22Rv1 (cell line): ENCODE measurements at regions not wholly inside any gene's neighbourhood (a gene's known extent, or its start where the extent isn't known, plus 50 kb on each side); places are given as distances from the start of the nearest gene placed in this dataset.

Experiments
- CTCF ChIP-seq: fragments of 450-650 bp; IDR thresholded peaks from 2 replicates; pipeline ENCODE4 v1.5.1; 2017; ENCODE audit warnings: mild to moderate bottlenecking
- ZFX ChIP-seq: fragments of 450-650 bp; IDR thresholded peaks from 2 replicates; pipeline ENCODE4 v1.6.1; 2017; ENCODE audit warnings: antibody characterized with exemption, borderline replicate concordance

DNA sequence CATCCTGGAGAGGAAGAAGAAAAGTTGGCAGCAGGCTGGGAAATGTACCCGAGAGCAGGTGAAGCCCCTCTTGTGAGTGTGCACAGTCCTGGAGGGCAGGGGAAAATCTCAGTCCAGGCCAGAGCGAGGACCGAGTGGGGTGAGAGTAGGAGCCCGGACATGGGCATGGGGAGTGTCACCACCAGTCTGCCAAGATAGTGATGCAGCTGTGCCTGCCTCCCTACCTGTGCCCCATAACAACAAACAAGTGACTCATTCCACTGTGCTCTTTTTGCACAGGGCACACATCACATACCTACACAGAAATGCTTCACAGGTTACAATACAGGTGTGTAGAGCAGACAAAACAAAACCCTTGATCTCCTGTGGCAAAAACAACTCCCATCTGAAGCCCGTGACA is 205.9 kb upstream of the PELI2 start:
- no peak for TF ChIP-seq CTCF
- no peak for TF ChIP-seq ZFX
